ENCODE measurements at regions not wholly inside any gene's neighbourhood (a gene's known extent, or its start where the extent isn't known, plus 50 kb on each side); places are given as distances from the start of the nearest gene placed in this dataset.
"Not testable (repeated sequence)": the region's sequence is repeated elsewhere in the genome, so short reads cannot be mapped to it uniquely, and the experiment has no call there.

GRCh38 chr4:12459126-12459525, 1025.0 kb downstream of the RAB28 start:
- no peak for DNase-seq (ENCODE audit: low read depth)

GRCh38 chr4:12458621-12459020, 1025.5 kb downstream of the RAB28 start:
- no peak for DNase-seq (ENCODE audit: low read depth)

GRCh38 chr4:12452291-12452690, 1023.6 kb upstream of the HS3ST1 start:
- DNase-seq (ENCODE audit: low read depth), result no peak

- no peak for DNase-seq (ENCODE audit: low read depth)
Measured at GRCh38 chr4:12447451-12447850, 1018.8 kb upstream of the HS3ST1 start.

GRCh38 chr4:12446657-12447185, 1018.0 kb upstream of the HS3ST1 start:
- DNase-seq (ENCODE audit: low read depth), result no peak

GRCh38 chr4:12446256-12446655, 1017.6 kb upstream of the HS3ST1 start:
- DNase-seq (ENCODE audit: low read depth), result no peak

GRCh38 chr4:12445711-12446235, 1017.1 kb upstream of the HS3ST1 start:
- no peak for DNase-seq (ENCODE audit: low read depth)

- DNase-seq (ENCODE audit: low read depth), result no peak
Measured at GRCh38 chr4:12439633-12440305, 1011.1 kb upstream of the HS3ST1 start.

GRCh38 chr4:12431259-12431658, 1002.6 kb upstream of the HS3ST1 start:
- not testable (repeated sequence) for DNase-seq (ENCODE audit: low read depth)

- DNase-seq (ENCODE audit: low read depth), result no peak
Measured at GRCh38 chr4:12421364-12421763, 992.7 kb upstream of the HS3ST1 start.

- DNase-seq (ENCODE audit: low read depth), result no peak
Measured at GRCh38 chr4:12416755-12417154, 988.1 kb upstream of the HS3ST1 start.

- no peak for DNase-seq (ENCODE audit: low read depth)
Measured at GRCh38 chr4:12414181-12414812, 985.6 kb upstream of the HS3ST1 start.

GRCh38 chr4:12411072-12411471, 982.4 kb upstream of the HS3ST1 start:
- DNase-seq (ENCODE audit: low read depth), result no peak

- DNase-seq (ENCODE audit: low read depth), result peak; percentile 4
Measured at GRCh38 chr4:12409507-12410190, 981.0 kb upstream of the HS3ST1 start.

GRCh38 chr4:12408364-12408763, 979.7 kb upstream of the HS3ST1 start:
- no peak for DNase-seq (ENCODE audit: low read depth)

GRCh38 chr4:12403175-12403574, 974.5 kb upstream of the HS3ST1 start:
- no peak for DNase-seq (ENCODE audit: low read depth)

GRCh38 chr4:12399781-12400180, 971.1 kb upstream of the HS3ST1 start:
- no peak for DNase-seq (ENCODE audit: low read depth)

GRCh38 chr4:12393631-12394262, 965.1 kb upstream of the HS3ST1 start:
- no peak for DNase-seq (ENCODE audit: low read depth)

- DNase-seq (ENCODE audit: low read depth), result no peak
Measured at GRCh38 chr4:12389604-12390003, 960.9 kb upstream of the HS3ST1 start.

GRCh38 chr4:12382567-12382966, 953.9 kb upstream of the HS3ST1 start:
- DNase-seq (ENCODE audit: low read depth), result no peak

GRCh38 chr4:12379191-12379590, 950.5 kb upstream of the HS3ST1 start:
- no peak for DNase-seq (ENCODE audit: low read depth)

- DNase-seq (ENCODE audit: low read depth), result no peak
Measured at GRCh38 chr4:12375805-12376204, 947.1 kb upstream of the HS3ST1 start.

All from RPMI7951 (cell line).